WTC11 (cell line): ENCODE measurements at regions not wholly inside any gene's neighbourhood (a gene's known extent, or its start where the extent isn't known, plus 50 kb on each side); places are given as distances from the start of the nearest gene placed in this dataset.

Experiments
- ATAC-seq: fragments of 200-7000 bp; cut with Tn5 transposase; 2 replicates; pipeline ENCODE4 v1.10.0; 2021; ENCODE audit warnings: mild to moderate bottlenecking, moderate library complexity
- CTCF ChIA-PET: fragments of 300-600 bp; sonication (Branson Sonifier 250); formaldehyde crosslinking; loops from one replicate; lab custom pipeline; 2021; ENCODE audit warnings: antibody characterized with exemption; lab: Charles Lee
- POLR2A ChIA-PET: fragments of 350-600 bp; sonication (Branson Sonifier 250); formaldehyde crosslinking; loops from one replicate; lab custom pipeline; 2021; ENCODE audit warnings: antibody characterized with exemption; lab: Charles Lee
- DNase-seq: peaks from one replicate; pipeline ENCODE4 v3.0.0; 2021; ENCODE audit warnings: low spot score
- H3K27ac Mint-ChIP-seq: 2 replicates; pipeline ENCODE4 v1.8.0; 2021; ENCODE audit warnings: mixed read lengths
- H3K27me3 Mint-ChIP-seq: 2 replicates; pipeline ENCODE4 v1.8.0; 2021; ENCODE audit warnings: low read depth, mild to moderate bottlenecking, moderate library complexity, mixed read lengths
- H3K36me3 Mint-ChIP-seq: 2 replicates; pipeline ENCODE4 v1.8.0; 2021; ENCODE audit warnings: mixed read lengths
- H3K4me1 Mint-ChIP-seq: 2 replicates; pipeline ENCODE4 v1.8.0; 2022; ENCODE audit warnings: mixed read lengths
- H3K4me3 Mint-ChIP-seq: 2 replicates; pipeline ENCODE4 v1.8.0; 2021; ENCODE audit warnings: mild to moderate bottlenecking, moderate library complexity, mixed read lengths
- H3K9me3 Mint-ChIP-seq: 2 replicates; pipeline ENCODE4 v1.8.0; 2021; ENCODE audit warnings: mixed read lengths
- AR ChIP-seq: fragments of 250-450 bp; sonication (Bioruptor Pico); IDR thresholded peaks from 2 replicates; pipeline ENCODE4 v1.9.0; 2021; ENCODE audit warnings: mild to moderate bottlenecking
- ATF3 ChIP-seq: sonication (generic); formaldehyde crosslinking; conservative IDR thresholded peaks from 2 replicates; pipeline ENCODE4 v1.8.1; 2022; ENCODE audit warnings: mild to moderate bottlenecking, missing genetic modification reagents
- E2F1 ChIP-seq: sonication (generic); formaldehyde crosslinking; IDR thresholded peaks from 2 replicates; pipeline ENCODE4 v1.8.0; 2022; ENCODE audit warnings: mild to moderate bottlenecking, missing genetic modification reagents
- ERG ChIP-seq: fragments of 250-450 bp; sonication (Bioruptor Pico); IDR thresholded peaks from 2 replicates; pipeline ENCODE4 v1.8.0; 2021; ENCODE audit warnings: mild to moderate bottlenecking
- FOXK1 ChIP-seq: sonication (generic); formaldehyde crosslinking; IDR thresholded peaks from 2 replicates; pipeline ENCODE4 v1.8.0; 2022; ENCODE audit warnings: mild to moderate bottlenecking, moderate library complexity, missing genetic modification reagents
- FOXP4 ChIP-seq: sonication (generic); formaldehyde crosslinking; IDR thresholded peaks from 2 replicates; pipeline ENCODE4 v1.8.0; 2022; ENCODE audit warnings: mild to moderate bottlenecking, missing genetic modification reagents
- GABPB1 ChIP-seq: sonication (generic); formaldehyde crosslinking; IDR thresholded peaks from 2 replicates; pipeline ENCODE4 v1.8.1; 2023; ENCODE audit warnings: mild to moderate bottlenecking, missing genetic modification reagents
- IRF2 ChIP-seq: sonication (generic); formaldehyde crosslinking; IDR thresholded peaks from 2 replicates; pipeline ENCODE4 v1.8.0; 2022; ENCODE audit warnings: low read depth, missing genetic modification reagents, borderline replicate concordance
- NFATC4 ChIP-seq: fragments of 250-450 bp; sonication (Bioruptor Pico); IDR thresholded peaks from 2 replicates; pipeline ENCODE4 v1.9.0; 2021; ENCODE audit warnings: mild to moderate bottlenecking
- NR1H2 ChIP-seq: sonication (generic); formaldehyde crosslinking; IDR thresholded peaks from 2 replicates; pipeline ENCODE4 v1.9.0; 2021; ENCODE audit warnings: mild to moderate bottlenecking, moderate library complexity, missing genetic modification reagents
- NR3C1 ChIP-seq: sonication (generic); formaldehyde crosslinking; conservative IDR thresholded peaks from 2 replicates; pipeline ENCODE4 v1.8.1; 2023; ENCODE audit warnings: low read depth, mild to moderate bottlenecking, missing genetic modification reagents
- RORB ChIP-seq: fragments of 250-450 bp; sonication (Bioruptor Pico); IDR thresholded peaks from 2 replicates; pipeline ENCODE4 v1.9.0; 2021; ENCODE audit warnings: mild to moderate bottlenecking
- SOX15 ChIP-seq: fragments of 250-450 bp; sonication (Bioruptor Pico); IDR thresholded peaks from 2 replicates; pipeline ENCODE4 v1.9.0; 2021; ENCODE audit warnings: mild to moderate bottlenecking
- STAT6 ChIP-seq: sonication (generic); formaldehyde crosslinking; conservative IDR thresholded peaks from 2 replicates; pipeline ENCODE4 v1.8.1; 2023; ENCODE audit warnings: mild to moderate bottlenecking, low read depth, missing genetic modification reagents, moderate library complexity
- TP53 ChIP-seq: sonication (generic); formaldehyde crosslinking; IDR thresholded peaks from 2 replicates; pipeline ENCODE4 v1.8.1; 2023; ENCODE audit warnings: mild to moderate bottlenecking, missing genetic modification reagents
- USF1 ChIP-seq: sonication (generic); formaldehyde crosslinking; IDR thresholded peaks from 2 replicates; pipeline ENCODE4 v1.8.0; 2022; ENCODE audit warnings: mild to moderate bottlenecking, missing genetic modification reagents
- ZNF121 ChIP-seq: sonication (generic); formaldehyde crosslinking; IDR thresholded peaks from 2 replicates; pipeline ENCODE4 v1.8.0; 2023; ENCODE audit warnings: missing genetic modification reagents
- ZNF138 ChIP-seq: sonication (generic); formaldehyde crosslinking; conservative IDR thresholded peaks from 2 replicates; pipeline ENCODE4 v1.8.1; 2022; ENCODE audit warnings: mild to moderate bottlenecking, moderate library complexity, missing genetic modification reagents
- ZNF416 ChIP-seq: fragments of 250-450 bp; sonication (Bioruptor Pico); IDR thresholded peaks from 2 replicates; pipeline ENCODE4 v1.9.0; 2021; ENCODE audit warnings: mild to moderate bottlenecking, inconsistent platforms
- ZNF532 ChIP-seq: fragments of 250-450 bp; sonication (Bioruptor Pico); IDR thresholded peaks from 2 replicates; pipeline ENCODE4 v1.9.0; 2021; ENCODE audit warnings: mild to moderate bottlenecking, borderline replicate concordance
- ZNF671 ChIP-seq: fragments of 250-450 bp; sonication (Bioruptor Pico); IDR thresholded peaks from 2 replicates; pipeline ENCODE4 v1.8.0; 2021; ENCODE audit warnings: mild to moderate bottlenecking

- Mint-ChIP-seq H3K36me3 (no peaks in the 10 kb centered on the region), H3K9me3 (no peaks in the 10 kb centered on the region), H3K27ac (no peak overlapping the region), H3K4me1 (peaks cover 2% of the 10 kb centered on the region), H3K27me3 (no peaks in the 10 kb centered on the region), H3K4me3 (no peak overlapping the region)
- TF ChIP-seq ZNF121 (no peak), IRF2 (CRISPR knock-in tag) (no peak), ERG (CRISPR knock-in tag) (no peak), AR (no peak), ZNF138 (CRISPR knock-in tag) (no peak), TP53 (CRISPR knock-in tag) (no peak), FOXK1 (CRISPR knock-in tag) (no peak), GABPB1 (CRISPR knock-in tag) (no peak), ATF3 (CRISPR knock-in tag) (no peak), RORB (CRISPR knock-in tag) (no peak), USF1 (CRISPR knock-in tag) (no peak), SOX15 (CRISPR knock-in tag) (no peak), NFATC4 (CRISPR knock-in tag) (no peak), FOXP4 (CRISPR knock-in tag) (no peak), STAT6 (CRISPR knock-in tag) (no peak)
- ChIA-PET CTCF (no interaction called here), POLR2A (no interaction called here)
- no peak for DNase-seq
- ATAC-seq = no peak
Observed at GRCh38 chr9:86449246-86449645, 95.0 kb upstream of the TUT7 start.

GRCh38 chr9:86445671-86446070 is 91.5 kb upstream of the TUT7 start:
- Mint-ChIP-seq H3K27ac (no peak overlapping the region), H3K4me3 (no peak overlapping the region), H3K36me3 (no peaks in the 10 kb centered on the region), H3K9me3 (no peaks in the 10 kb centered on the region), H3K4me1 (peaks cover 6% of the 10 kb centered on the region), H3K27me3 (no peaks in the 10 kb centered on the region)
- POLR2A ChIA-PET = no interaction called here
- no peak for DNase-seq
- CTCF ChIA-PET = interaction anchor here (0.9 kb wide), 1 partner anchor 12 kb away, joined by 3 read pairs; no protein-coding TSS in a partner anchor
- ATAC-seq = no peak
- TF ChIP-seq NR1H2 (no peak), IRF2 (CRISPR knock-in tag) (no peak), ZNF671 (CRISPR knock-in tag) (no peak), ZNF416 (CRISPR knock-in tag) (no peak), E2F1 (CRISPR knock-in tag) (no peak), ZNF532 (CRISPR knock-in tag) (no peak), NR3C1 (CRISPR knock-in tag) (no peak)
